Astrocyte (in vitro differentiated cells and primary cell): ENCODE measurements at regions not wholly inside any gene's neighbourhood (a gene's known extent, or its start where the extent isn't known, plus 50 kb on each side); places are given as distances from the start of the nearest gene placed in this dataset.

ENCODE experiments used
- EZH2 ChIP-seq: IDR thresholded peaks from 2 replicates; pipeline ENCODE4 v1.6.1; 2012; ENCODE audit warnings: mild to moderate bottlenecking, low read length, inconsistent platforms; ENCODE audit not compliant: insufficient read depth
- TF ChIP-seq, protein P1 (sequence below): IDR thresholded peaks from 2 replicates; pipeline ENCODE4 v1.5.1; 2011; ENCODE audit warnings: low read depth, mild to moderate bottlenecking, inconsistent platforms, low read length, moderate library complexity; ENCODE audit not compliant: insufficient read depth

DNA sequence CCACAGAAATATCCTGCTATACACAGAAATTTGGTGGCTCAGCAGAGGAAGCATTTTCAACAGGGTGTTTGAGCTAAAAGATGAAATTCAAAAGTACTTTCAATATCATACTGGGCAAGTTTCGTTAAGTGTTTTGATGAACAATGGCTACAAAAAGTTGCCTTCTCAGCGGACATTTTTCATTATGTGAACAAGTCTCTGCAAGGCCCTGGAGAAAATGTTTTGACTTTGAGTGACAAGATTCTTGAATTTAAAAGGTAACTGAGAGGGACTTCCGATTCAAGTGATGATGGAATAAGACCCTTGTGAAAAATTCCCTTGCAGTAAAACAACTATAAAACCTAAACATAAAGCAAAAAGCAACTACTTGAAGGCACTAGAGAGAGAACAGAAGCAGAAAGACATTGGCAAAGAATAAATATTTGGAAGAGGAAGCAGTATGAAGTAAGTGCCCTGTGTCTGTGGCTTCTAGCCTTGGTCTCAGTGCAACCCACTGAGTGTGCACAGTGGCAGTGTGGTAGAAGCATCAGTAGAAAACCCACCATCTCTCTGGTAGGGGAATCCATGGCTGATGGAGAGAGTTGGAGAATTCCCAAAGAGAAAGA, 62.5 kb upstream of the NAMPT start:
- TF ChIP-seq, protein P1, sequence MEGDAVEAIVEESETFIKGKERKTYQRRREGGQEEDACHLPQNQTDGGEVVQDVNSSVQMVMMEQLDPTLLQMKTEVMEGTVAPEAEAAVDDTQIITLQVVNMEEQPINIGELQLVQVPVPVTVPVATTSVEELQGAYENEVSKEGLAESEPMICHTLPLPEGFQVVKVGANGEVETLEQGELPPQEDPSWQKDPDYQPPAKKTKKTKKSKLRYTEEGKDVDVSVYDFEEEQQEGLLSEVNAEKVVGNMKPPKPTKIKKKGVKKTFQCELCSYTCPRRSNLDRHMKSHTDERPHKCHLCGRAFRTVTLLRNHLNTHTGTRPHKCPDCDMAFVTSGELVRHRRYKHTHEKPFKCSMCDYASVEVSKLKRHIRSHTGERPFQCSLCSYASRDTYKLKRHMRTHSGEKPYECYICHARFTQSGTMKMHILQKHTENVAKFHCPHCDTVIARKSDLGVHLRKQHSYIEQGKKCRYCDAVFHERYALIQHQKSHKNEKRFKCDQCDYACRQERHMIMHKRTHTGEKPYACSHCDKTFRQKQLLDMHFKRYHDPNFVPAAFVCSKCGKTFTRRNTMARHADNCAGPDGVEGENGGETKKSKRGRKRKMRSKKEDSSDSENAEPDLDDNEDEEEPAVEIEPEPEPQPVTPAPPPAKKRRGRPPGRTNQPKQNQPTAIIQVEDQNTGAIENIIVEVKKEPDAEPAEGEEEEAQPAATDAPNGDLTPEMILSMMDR = no peak
- no peak for TF ChIP-seq EZH2
